ENCODE measurements at regions not wholly inside any gene's neighbourhood (a gene's known extent, or its start where the extent isn't known, plus 50 kb on each side); places are given as distances from the start of the nearest gene placed in this dataset.

DNA sequence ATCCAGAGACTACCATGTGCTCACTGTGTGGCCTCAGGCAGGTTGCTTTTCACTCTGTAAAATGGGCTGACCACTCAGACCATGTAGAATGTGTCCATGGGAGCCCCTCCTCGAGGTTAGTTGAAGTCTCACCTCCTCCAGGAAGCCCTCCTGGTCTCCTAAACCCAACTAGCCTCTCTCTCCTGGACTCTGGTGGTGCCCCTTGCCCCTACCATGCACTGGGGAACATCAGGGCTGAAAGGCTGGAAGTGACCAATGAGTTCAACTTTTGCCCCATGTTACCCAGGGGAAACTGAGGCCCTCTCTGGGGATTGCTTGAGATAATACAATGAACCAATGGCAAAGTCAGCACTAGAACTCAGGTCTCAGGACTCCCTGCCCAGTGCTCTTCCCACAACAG lies 69.2 kb upstream of the SLC6A6 start:
- WGBS, result 80% methylated on average over 1 of the region's 1 CpG
- no peaks in the 10 kb centered on the region for H3K27me3 ChIP-seq (ENCODE audit: insufficient read depth, low read length)
- no peak overlapping the region for H3K4me3 ChIP-seq (ENCODE audit: low read length)
- H3K27ac ChIP-seq (ENCODE audit: low read depth, low read length), result no peak overlapping the region
- no peaks in the 10 kb centered on the region for H3K36me3 ChIP-seq (ENCODE audit: insufficient read depth, low read length)
- peaks cover 3% of the 10 kb centered on the region; the same call in 1 of the 2 replicates for H3K9me3 ChIP-seq (ENCODE audit: insufficient read depth, low read depth, low read length)
- H3K4me1 ChIP-seq (ENCODE audit: insufficient read depth, low read length), result no peaks in the 10 kb centered on the region
- H3K9ac ChIP-seq (ENCODE audit: low read depth, low read length), result no peak overlapping the region

DNA sequence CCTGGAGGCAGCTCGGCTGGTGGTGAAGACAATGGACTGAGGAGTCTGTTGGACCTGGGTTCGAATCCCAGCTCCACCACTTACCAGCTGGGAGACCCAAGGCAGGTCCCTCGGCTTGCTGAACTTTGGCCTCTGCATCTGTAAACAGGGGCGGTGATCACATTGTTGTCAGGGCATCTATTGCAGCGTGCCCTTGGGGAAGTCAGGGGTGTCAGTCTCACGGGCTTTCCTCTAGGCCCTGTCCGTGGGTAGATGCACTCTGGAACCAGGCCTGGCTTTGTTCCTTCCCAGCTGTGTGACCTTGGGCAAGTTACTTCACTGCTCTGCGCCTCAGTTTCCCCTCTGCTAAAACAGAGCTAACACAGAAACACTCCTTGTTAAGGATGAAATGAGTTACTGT lies 68.8 kb upstream of the SLC6A6 start:
- 91% methylated on average over 7 of the region's 8 CpGs for WGBS
- no peak overlapping the region for H3K9ac ChIP-seq (ENCODE audit: low read depth, low read length)

DNA sequence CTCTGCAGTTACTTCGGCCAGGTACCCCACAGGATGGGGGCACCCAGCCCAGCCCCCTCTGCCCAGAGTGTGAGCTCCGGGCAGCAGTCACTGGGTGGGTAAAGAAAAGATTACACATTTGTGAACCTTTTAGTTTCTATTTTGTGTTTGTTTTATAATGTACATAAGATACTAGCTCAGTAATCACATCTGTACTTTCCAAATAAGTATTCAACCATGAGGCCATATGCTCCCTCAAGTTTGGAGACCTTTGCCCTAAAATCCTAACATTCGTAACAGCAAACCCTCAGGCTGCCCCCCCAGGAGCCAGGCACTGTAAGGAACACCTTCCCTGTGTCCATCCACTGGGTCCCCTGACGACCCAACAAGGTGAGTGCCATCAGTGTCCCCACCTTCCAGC lies 68.3 kb upstream of the SLC6A6 start:
- Histone ChIP-seq H3K27me3 (ENCODE audit: insufficient read depth, low read length) (no peaks in the 10 kb centered on the region), H3K4me1 (ENCODE audit: insufficient read depth, low read length) (no peaks in the 10 kb centered on the region), H3K27ac (ENCODE audit: low read depth, low read length) (no peak overlapping the region), H3K4me3 (ENCODE audit: low read length) (no peak overlapping the region), H3K9ac (ENCODE audit: low read depth, low read length) (no peak overlapping the region), H3K36me3 (ENCODE audit: insufficient read depth, low read length) (no peaks in the 10 kb centered on the region), H3K9me3 (ENCODE audit: insufficient read depth, low read depth, low read length) (no peaks in the 10 kb centered on the region)
- WGBS, result 87% methylated on average over 4 of the region's 4 CpGs

More for the DNA sequence above, 68.8 kb upstream of the SLC6A6 start:
- H3K36me3 ChIP-seq (ENCODE audit: insufficient read depth, low read length), result no peaks in the 10 kb centered on the region
- no peak overlapping the region for H3K4me3 ChIP-seq (ENCODE audit: low read length)
- no peaks in the 10 kb centered on the region for H3K27me3 ChIP-seq (ENCODE audit: insufficient read depth, low read length)
- no peaks in the 10 kb centered on the region for H3K4me1 ChIP-seq (ENCODE audit: insufficient read depth, low read length)
- H3K9me3 ChIP-seq (ENCODE audit: insufficient read depth, low read depth, low read length), result no peaks in the 10 kb centered on the region; the same call in 1 of the 2 replicates
- H3K27ac ChIP-seq (ENCODE audit: low read depth, low read length), result no peak overlapping the region

DNA sequence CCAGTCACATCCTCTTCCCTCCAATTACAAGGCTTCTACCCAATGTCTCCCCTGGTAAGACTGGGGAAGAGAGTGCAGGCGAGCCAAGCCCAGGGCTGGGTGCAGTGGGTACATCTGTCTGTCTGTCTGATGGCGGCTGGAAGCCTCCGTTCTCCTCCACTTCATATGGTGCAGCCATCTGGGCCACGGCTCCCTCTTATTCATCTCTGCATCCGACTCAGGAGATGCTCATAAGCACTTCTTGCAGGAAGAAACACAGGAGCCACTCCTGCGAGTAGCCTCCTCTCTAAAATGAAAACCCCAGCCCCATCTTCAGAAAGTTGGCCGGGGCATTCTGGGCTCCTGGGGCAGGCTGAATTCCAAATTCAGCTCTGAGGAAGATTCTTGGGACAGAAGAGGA lies 67.5 kb upstream of the SLC6A6 start:
- 79% methylated on average over 7 of the region's 7 CpGs for WGBS
- no peak overlapping the region for H3K9ac ChIP-seq (ENCODE audit: low read depth, low read length)
- H3K9me3 ChIP-seq (ENCODE audit: insufficient read depth, low read depth, low read length), result no peaks in the 10 kb centered on the region
- no peaks in the 10 kb centered on the region for H3K27me3 ChIP-seq (ENCODE audit: insufficient read depth, low read length)
- no peaks in the 10 kb centered on the region for H3K36me3 ChIP-seq (ENCODE audit: insufficient read depth, low read length)
- no peak overlapping the region for H3K4me3 ChIP-seq (ENCODE audit: low read length)
- H3K27ac ChIP-seq (ENCODE audit: low read depth, low read length), result no peak overlapping the region
- no peaks in the 10 kb centered on the region for H3K4me1 ChIP-seq (ENCODE audit: insufficient read depth, low read length)

DNA sequence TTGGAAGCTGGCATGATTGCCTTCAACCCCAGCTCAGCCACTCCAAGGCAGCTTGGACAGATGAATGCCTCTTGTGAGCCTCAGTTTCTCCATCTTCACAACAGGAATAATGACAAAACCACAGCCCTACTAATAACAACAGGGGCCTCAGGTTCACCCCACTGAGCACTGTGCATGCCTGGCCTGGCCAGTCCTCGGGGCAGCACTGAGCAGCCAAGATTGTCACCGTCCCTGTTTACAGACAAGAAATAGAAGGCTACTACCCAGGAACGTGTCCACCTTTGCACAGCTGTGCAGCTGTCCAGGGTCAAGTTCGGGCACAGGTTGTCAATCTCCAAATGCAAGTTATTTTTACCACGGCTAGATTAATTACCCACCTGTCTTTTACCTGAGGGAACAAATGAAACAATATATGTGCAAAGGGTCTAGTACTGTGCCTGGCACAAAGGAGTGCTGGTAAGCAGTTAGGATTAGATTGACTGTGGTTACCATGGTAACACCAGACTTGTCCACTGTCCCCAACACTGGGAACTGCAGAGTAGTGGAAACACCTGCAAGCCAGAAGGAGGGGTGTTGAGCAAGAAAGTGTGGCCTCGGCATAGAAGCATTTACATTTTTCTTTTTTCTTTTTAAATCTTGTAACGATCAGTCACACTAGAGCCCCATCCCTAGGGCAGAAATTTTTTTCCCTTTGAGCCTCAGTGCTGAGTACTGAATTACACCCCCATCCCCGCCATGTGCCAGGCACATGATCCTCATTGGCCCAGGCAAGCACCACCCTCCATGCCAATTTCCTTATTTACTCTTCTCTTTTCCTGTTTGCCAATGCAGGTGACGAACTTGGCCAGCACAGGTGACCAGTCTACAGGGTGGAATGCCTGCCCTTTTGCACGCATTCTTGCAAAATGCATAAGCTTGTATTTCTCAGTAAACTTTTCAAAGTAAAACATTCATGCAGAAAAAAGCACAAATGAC lies 66.3 kb upstream of the SLC6A6 start:
- no peaks in the 10 kb centered on the region for H3K36me3 ChIP-seq (ENCODE audit: insufficient read depth, low read length)
- H3K27ac ChIP-seq (ENCODE audit: low read depth, low read length), result no peak overlapping the region
- 82% methylated on average over 9 of the region's 10 CpGs for WGBS

DNA sequence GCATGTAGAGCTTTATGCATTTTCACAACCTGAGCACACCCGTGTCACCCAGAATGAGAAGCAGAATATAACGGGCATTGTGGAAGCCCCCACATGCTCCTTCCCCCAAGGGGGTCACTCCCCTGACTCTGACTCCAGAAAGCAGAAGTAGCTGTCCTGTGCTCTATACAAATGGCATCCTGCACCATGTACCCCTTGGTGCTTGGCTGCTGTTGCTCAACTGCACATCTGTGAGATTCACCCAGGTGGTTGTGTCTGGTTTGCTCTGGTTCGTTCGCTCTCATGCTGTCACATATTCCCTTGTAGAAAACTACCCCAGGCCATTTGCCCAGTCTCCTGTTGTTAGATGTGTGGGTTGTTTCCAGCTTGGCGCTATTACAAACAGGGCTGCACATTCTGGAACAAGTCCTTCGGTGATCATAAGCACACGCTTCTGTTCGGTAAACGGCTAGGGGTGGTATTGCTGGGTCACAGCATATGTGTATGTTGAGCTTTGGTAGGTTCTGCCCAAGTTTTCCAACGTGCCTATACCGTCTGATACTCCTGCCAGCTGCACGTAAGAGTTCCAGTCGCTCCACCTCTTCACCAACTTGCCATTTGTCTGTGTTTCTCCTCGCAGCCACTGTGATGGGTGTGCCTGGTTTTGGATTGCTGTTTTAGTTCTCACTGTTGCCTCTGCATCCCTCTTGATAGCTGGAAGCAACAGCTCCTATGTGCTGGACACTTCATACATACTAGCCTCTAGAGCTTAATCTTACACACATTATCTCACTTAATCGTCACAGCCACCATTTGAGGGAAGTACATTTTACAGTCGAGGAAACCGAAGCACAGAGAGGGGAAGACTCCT lies 65.4 kb upstream of the SLC6A6 start:
- WGBS, result 84% methylated on average over 17 of the region's 17 CpGs
- H3K9me3 ChIP-seq (ENCODE audit: insufficient read depth, low read depth, low read length), result no peaks in the 10 kb centered on the region

More for the DNA sequence above, 66.3 kb upstream of the SLC6A6 start:
- Histone ChIP-seq H3K27me3 (ENCODE audit: insufficient read depth, low read length) (no peaks in the 10 kb centered on the region), H3K9ac (ENCODE audit: low read depth, low read length) (no peak overlapping the region), H3K4me3 (ENCODE audit: low read length) (no peak overlapping the region), H3K9me3 (ENCODE audit: insufficient read depth, low read depth, low read length) (no peaks in the 10 kb centered on the region), H3K4me1 (ENCODE audit: insufficient read depth, low read length) (no peaks in the 10 kb centered on the region)

DNA sequence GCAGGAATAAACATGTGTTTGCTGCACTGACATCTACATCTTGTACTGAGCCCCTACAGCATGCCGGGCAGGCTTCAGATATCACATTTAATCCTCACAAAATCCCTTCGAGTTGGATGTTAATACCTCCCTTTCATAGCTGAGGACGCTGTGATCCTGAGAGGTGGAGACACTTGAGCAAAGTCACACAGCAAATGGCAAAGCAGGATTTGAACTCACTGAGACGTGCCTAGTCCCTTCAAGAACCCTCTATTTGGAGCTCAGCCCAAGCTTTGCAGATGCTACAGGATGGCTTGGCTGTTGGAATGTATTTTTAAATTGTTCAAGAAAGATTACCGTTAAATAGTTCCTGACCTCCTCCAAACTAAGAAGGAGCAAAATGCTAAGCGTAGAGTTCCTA lies 64.6 kb upstream of the SLC6A6 start:
- Histone ChIP-seq H3K4me1 (ENCODE audit: insufficient read depth, low read length) (no peaks in the 10 kb centered on the region), H3K36me3 (ENCODE audit: insufficient read depth, low read length) (no peaks in the 10 kb centered on the region), H3K9ac (ENCODE audit: low read depth, low read length) (no peak overlapping the region), H3K27ac (ENCODE audit: low read depth, low read length) (no peak overlapping the region), H3K27me3 (ENCODE audit: insufficient read depth, low read length) (no peaks in the 10 kb centered on the region), H3K9me3 (ENCODE audit: insufficient read depth, low read depth, low read length) (no peaks in the 10 kb centered on the region), H3K4me3 (ENCODE audit: low read length) (no peak overlapping the region)
- 77% methylated on average over 6 of the region's 6 CpGs for WGBS

More for the DNA sequence above, 65.4 kb upstream of the SLC6A6 start:
- Histone ChIP-seq H3K27me3 (ENCODE audit: insufficient read depth, low read length) (no peaks in the 10 kb centered on the region), H3K36me3 (ENCODE audit: insufficient read depth, low read length) (no peaks in the 10 kb centered on the region), H3K4me3 (ENCODE audit: low read length) (no peak overlapping the region), H3K9ac (ENCODE audit: low read depth, low read length) (no peak overlapping the region), H3K27ac (ENCODE audit: low read depth, low read length) (no peak overlapping the region), H3K4me1 (ENCODE audit: insufficient read depth, low read length) (no peaks in the 10 kb centered on the region)

DNA sequence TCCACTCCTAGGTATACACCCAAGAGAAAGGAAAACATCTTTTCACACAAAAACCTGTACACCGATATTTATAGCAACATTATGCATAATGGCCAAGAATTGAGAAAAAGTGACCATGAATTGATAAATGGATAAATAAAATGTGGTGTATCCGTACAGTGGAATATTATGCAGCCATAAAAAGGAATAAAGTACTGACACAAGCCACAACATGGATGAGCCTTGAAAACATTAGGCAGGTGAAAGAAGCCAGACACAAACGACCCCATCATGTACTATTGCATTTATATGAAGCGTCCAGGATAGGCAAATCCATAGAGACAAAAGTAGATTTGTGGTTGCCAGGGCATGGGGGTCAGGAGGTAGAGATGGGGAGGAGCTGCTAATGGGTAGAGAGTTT lies 64.2 kb upstream of the SLC6A6 start:
- no peaks in the 10 kb centered on the region for H3K36me3 ChIP-seq (ENCODE audit: insufficient read depth, low read length)
- H3K4me1 ChIP-seq (ENCODE audit: insufficient read depth, low read length), result no peaks in the 10 kb centered on the region
- no peak overlapping the region for H3K27ac ChIP-seq (ENCODE audit: low read depth, low read length)
- H3K9me3 ChIP-seq (ENCODE audit: insufficient read depth, low read depth, low read length), result no peaks in the 10 kb centered on the region
- H3K27me3 ChIP-seq (ENCODE audit: insufficient read depth, low read length), result no peaks in the 10 kb centered on the region
- no peak overlapping the region for H3K4me3 ChIP-seq (ENCODE audit: low read length)
- H3K9ac ChIP-seq (ENCODE audit: low read depth, low read length), result no peak overlapping the region
- WGBS, result 60% methylated on average over 3 of the region's 4 CpGs

DNA sequence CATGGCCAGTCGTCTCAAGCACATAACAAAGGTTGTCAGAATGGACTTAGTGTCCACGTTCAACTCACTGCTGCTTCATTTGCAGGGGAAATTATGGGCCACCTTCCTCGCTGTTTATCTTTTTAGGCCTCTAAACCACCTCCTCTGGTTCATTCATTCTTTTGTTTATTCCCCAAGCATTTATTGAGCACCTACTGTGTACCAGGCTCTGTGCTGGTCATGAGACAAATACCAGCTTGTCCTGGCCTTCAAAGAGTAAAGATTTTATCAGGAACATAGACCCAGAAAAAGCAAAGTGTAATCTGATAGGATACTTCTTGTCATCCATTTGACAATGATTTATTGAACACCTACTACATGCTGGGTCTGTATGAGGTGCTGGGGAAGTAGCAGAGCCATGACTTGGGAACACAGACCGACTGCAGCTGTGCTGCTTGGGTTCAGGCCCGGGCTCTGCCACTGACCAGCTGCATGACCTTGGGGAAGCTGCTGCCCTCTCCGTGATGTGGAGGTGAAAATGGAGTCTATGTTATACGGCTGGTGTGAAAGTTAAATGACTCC lies 63.4 kb upstream of the SLC6A6 start:
- no peaks in the 10 kb centered on the region for H3K36me3 ChIP-seq (ENCODE audit: insufficient read depth, low read length)
- H3K9me3 ChIP-seq (ENCODE audit: insufficient read depth, low read depth, low read length), result no peaks in the 10 kb centered on the region
- no peak overlapping the region for H3K27ac ChIP-seq (ENCODE audit: low read depth, low read length)
- peaks cover 4% of the 10 kb centered on the region; the same call in 1 of the 2 replicates for H3K4me1 ChIP-seq (ENCODE audit: insufficient read depth, low read length)
- no peak overlapping the region for H3K9ac ChIP-seq (ENCODE audit: low read depth, low read length)
- 90% methylated on average over 7 of the region's 7 CpGs for WGBS
- no peak overlapping the region for H3K4me3 ChIP-seq (ENCODE audit: low read length)
- no peaks in the 10 kb centered on the region for H3K27me3 ChIP-seq (ENCODE audit: insufficient read depth, low read length)

DNA sequence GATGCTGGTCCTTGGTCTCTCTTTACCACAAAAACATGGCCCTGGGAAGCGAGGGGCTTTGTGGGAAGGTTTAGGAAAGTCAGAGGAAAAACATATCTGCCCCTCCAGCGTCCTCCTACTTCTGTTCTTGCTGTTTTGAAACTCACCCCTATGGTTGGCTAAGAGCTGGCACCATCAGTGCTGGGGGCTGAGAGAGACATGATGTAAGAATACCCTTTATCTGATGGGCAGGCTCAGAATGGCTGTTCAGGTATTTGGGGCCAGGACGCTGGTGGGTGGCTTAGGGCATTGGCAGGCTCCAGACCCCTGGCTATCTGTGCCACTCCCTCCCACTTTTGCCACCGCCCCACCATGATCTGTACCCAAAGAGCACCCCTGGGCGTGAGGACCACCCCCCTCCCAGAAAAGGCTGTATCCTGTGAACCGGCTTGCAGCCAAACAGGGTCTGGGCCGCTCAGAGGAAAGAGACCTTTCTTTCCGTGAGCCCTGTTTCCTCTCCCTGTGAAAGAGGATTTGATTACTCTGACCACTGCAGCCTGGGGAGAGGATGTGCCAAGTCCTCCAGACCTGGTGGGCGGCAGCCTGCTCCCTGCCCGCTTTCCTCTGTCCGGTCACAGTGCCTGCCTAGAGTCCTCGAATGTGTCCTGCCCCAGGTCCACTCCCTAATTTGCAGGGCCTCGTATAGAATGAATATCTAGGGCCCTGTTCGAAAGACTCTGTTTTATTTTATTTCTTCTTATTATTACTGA lies 61.3 kb upstream of the SLC6A6 start:
- no peak overlapping the region for H3K9ac ChIP-seq (ENCODE audit: low read depth, low read length)
- peaks cover 12% of the 10 kb centered on the region for H3K4me1 ChIP-seq (ENCODE audit: insufficient read depth, low read length)
- no peak overlapping the region for H3K27ac ChIP-seq (ENCODE audit: low read depth, low read length)
- no peaks in the 10 kb centered on the region for H3K36me3 ChIP-seq (ENCODE audit: insufficient read depth, low read length)
- WGBS, result 86% methylated on average over 14 of the region's 14 CpGs
- peaks cover 4% of the 10 kb centered on the region; the same call in 1 of the 2 replicates for H3K27me3 ChIP-seq (ENCODE audit: insufficient read depth, low read length)
- H3K4me3 ChIP-seq (ENCODE audit: low read length), result no peak overlapping the region
- H3K9me3 ChIP-seq (ENCODE audit: insufficient read depth, low read depth, low read length), result no peaks in the 10 kb centered on the region

All from HUES64 (cell line).